Right ventricle myocardium inferior (tissue), 1 donor: ENCODE measurements at regions not wholly inside any gene's neighbourhood (a gene's known extent, or its start where the extent isn't known, plus 50 kb on each side); places are given as distances from the start of the nearest gene placed in this dataset.

Source experiments
- ATAC-seq: fragments of 200-7000 bp; cut with Tn5 transposase; one replicate; pipeline ENCODE4 v1.9.1; 2020; ENCODE audit warnings: mild to moderate bottlenecking, moderate library complexity
- DNase-seq: peaks from one replicate; pipeline ENCODE4 v3.0.0; 2021; ENCODE audit errors: missing footprints
- intact Hi-C: fragments of 100-400 bp; cut with DNase I; formaldehyde crosslinking; loops from one replicate; pipeline ENCODE4 v1.11.0; 2022
- donor health status: DM: no; HTN: yes; CAD: no; lungs with severe emphysema.

- DNase-seq: no peak
- intact Hi-C loops: no loop called here
- ATAC-seq: peak; percentile 46
These were observed 110.3 kb upstream of the BTBD3 start for GRCh38 chr20:11807054-11808048.

GRCh38 chr20:11808841-11809240, 108.9 kb upstream of the BTBD3 start:
- intact Hi-C loops: no loop called here
- ATAC-seq (no peak), DNase-seq (no peak)

- intact Hi-C loops: no loop called here
- ATAC-seq (no peak), DNase-seq (no peak)
These were observed 107.2 kb upstream of the BTBD3 start for GRCh38 chr20:11810311-11811083.

- ATAC-seq (no peak), DNase-seq (no peak)
- intact Hi-C loops: no loop called here
These were observed 104.4 kb upstream of the BTBD3 start for GRCh38 chr20:11813106-11813890.

- no peak for ATAC-seq
- intact Hi-C loops: no loop called here
- no peak for DNase-seq
These were observed 103.4 kb upstream of the BTBD3 start for GRCh38 chr20:11814267-11814666.

- no peak for ATAC-seq
- intact Hi-C loops: no loop called here
These were observed 96.9 kb upstream of the BTBD3 start for GRCh38 chr20:11820838-11821237.

GRCh38 chr20:11822540-11822794, 95.2 kb upstream of the BTBD3 start:
- DNase-seq: no peak
- intact Hi-C loops: no loop called here
- ATAC-seq: no peak

More at GRCh38 chr20:11820838-11821237, 96.9 kb upstream of the BTBD3 start:
- DNase-seq: no peak

GRCh38 chr20:11826334-11826733, 91.4 kb upstream of the BTBD3 start:
- no peak for ATAC-seq
- intact Hi-C loops: no loop called here
- DNase-seq: no peak

- DNase-seq (no peak), ATAC-seq (no peak)
- intact Hi-C loops: no loop called here
These were observed 85.3 kb upstream of the BTBD3 start for GRCh38 chr20:11832397-11832796.

GRCh38 chr20:11832851-11833250, 84.8 kb upstream of the BTBD3 start:
- intact Hi-C loops: no loop called here
- DNase-seq: no peak
- no peak for ATAC-seq

GRCh38 chr20:11833825-11834224, 83.9 kb upstream of the BTBD3 start:
- intact Hi-C loops: no loop called here
- DNase-seq (no peak), ATAC-seq (no peak)

GRCh38 chr20:11838076-11838636, 79.5 kb upstream of the BTBD3 start:
- no peak for DNase-seq
- ATAC-seq: no peak
- intact Hi-C loops: no loop called here

- ATAC-seq: no peak
- intact Hi-C loops: no loop called here
These were observed 75.7 kb upstream of the BTBD3 start for GRCh38 chr20:11841972-11842461.

GRCh38 chr20:11843289-11843688, 74.4 kb upstream of the BTBD3 start:
- ATAC-seq (no peak), DNase-seq (no peak)
- intact Hi-C loops: no loop called here

More at GRCh38 chr20:11841972-11842461, 75.7 kb upstream of the BTBD3 start:
- no peak for DNase-seq

GRCh38 chr20:11844691-11845090, 73.0 kb upstream of the BTBD3 start:
- DNase-seq (no peak), ATAC-seq (no peak)
- intact Hi-C loops: no loop called here

- DNase-seq (no peak), ATAC-seq (no peak)
- intact Hi-C loops: no loop called here
These were observed 72.4 kb upstream of the BTBD3 start for GRCh38 chr20:11845340-11845739.

GRCh38 chr20:11846131-11846530, 71.6 kb upstream of the BTBD3 start:
- DNase-seq (no peak), ATAC-seq (no peak)
- intact Hi-C loops: no loop called here

- DNase-seq: no peak
- ATAC-seq: no peak
- intact Hi-C loops: no loop called here
These were observed 69.9 kb upstream of the BTBD3 start for GRCh38 chr20:11847827-11848226.
